IPS DF 4.7 (cell line): ENCODE measurements at regions not wholly inside any gene's neighbourhood (a gene's known extent, or its start where the extent isn't known, plus 50 kb on each side); places are given as distances from the start of the nearest gene placed in this dataset.

ENCODE experiments used
- DNase-seq: peaks from one replicate; pipeline ENCODE4 v3.0.0-alpha.2; 2013; ENCODE audit warnings: low spot score; ENCODE audit errors: extremely low read depth

GRCh38 chr10:1851762-1852161 is 114.4 kb upstream of the ADARB2 start:
- no peak for DNase-seq

DNA sequence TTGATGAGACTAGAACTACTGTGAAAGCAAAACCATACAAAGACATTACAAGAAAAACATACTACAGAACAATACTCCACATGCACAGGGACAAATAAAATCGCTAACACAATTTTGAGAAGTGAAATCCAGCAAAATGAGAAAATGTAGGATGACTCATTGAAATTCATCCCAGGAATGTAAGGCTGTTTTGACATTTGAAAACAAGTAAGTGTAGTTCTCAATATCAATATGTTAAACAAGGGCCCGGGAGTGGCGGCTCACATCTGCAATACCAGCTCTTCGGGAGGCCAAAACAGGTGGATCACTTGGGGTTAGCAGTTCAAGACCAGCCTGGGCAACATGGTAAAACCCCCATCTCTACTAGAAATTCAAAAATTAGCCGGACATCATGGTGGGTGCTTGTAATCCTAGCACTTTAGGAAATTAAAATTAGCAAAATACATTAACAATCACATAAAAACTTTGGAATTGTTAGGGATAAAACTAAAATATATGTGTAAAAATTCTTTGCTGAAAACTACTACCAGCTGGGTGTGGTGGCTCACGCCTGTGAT is 113.7 kb upstream of the ADARB2 start:
- no peak for DNase-seq

DNA sequence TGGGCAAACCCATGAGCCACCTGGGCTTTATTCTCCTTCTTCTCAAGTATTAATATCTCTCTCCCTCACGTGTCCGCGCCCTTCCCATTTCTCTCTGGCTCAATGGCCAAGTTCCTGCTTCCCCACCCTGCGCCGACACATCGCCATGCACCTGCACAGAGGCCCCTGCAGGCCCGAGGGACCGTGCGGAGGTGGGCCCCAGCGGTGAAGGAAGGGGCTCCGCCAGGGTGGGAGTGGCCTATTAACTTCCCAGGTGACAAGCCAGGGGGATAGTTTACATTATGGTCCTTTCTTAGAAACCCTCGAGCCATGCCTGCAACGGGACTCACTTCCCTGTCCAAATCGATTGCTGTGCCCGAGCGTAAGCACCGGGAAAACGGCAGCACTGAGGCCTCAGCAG is 110.0 kb upstream of the ADARB2 start:
- DNase-seq: no peak

GRCh38 chr10:1846032-1846431 is 108.7 kb upstream of the ADARB2 start:
- no peak for DNase-seq

GRCh38 chr10:1841759-1842158 is 104.4 kb upstream of the ADARB2 start:
- DNase-seq: no peak

DNA sequence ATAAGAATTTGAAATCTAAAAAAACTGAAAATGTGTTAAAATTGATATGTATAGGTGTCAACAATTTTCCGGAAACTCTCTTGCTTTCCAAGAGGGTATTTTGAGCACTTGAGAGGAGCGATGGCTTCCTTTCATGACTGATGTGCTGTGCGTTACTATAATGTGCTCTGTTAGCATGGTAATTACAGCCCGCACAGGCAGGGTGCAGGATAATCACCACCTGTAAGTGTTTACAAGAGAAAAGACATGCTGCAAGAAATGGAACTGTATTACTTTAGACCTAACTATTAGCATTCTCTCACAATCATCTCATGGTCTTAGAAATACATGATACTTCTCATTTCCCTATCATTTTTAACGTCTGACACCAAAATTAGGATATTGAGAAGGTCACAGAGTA is 92.4 kb upstream of the ADARB2 start:
- DNase-seq: no peak

DNA sequence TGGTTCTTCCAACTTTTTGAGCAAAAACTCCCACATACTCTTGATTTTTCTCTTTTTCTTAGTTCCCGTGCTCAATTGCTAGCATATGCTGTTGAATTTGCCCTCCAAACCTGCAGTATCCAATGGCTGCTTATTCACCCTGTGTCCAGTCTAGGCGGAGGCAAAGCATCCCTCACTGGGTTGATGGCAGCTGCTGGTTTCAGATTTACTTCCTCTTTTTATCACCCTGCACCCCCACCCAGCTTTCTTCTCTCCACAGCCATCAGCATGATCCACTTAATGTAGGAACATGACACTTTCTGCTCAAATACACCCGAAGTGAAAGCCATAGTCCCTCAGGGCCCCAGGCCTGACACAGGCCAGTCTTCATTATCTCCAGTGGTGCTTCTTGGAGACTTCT is 87.6 kb upstream of the ADARB2 start:
- no peak for DNase-seq

DNA sequence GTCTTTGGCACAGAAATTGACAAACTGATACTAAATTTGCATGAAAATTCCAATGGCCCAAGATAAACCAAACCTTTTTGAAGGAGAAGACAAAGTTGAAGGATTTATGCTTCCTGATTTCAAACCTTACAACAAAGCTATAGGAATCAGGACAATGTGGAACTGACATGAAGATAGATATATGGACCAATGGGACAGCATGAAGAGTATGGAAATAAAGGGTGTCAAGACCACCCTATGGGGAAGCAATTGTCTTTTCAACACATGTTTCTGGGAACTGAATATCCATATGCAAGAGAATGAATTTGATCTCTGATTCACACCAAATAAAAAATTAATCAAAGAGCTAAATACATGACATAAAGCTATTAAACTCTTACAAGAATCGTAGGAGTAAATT is 77.2 kb upstream of the ADARB2 start:
- no peak for DNase-seq

- no peak for DNase-seq
Measured at GRCh38 chr10:1809139-1809741, 71.9 kb upstream of the ADARB2 start.

GRCh38 chr10:1807924-1808323 is 70.6 kb upstream of the ADARB2 start:
- DNase-seq: no peak

DNA sequence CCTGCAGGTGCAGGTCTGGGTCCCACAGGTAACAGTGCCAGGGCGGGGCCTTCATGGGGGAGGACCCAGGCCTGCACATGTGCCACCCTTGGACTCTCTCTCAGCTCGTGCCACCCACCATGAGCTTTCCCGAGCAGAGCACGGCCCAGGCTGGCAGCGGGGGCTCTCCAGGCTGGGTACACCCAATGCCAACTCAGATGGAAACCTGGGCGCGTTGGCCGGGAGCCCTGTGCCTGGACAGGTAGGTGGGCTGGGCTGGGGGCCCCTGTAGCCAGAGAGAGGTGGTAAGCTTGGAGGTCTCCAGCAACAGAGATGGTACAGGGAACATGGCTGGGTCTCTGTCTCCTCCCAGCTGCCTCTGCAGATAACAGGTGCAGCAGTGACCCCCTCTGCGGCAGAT is 69.9 kb upstream of the ADARB2 start:
- DNase-seq: no peak

DNA sequence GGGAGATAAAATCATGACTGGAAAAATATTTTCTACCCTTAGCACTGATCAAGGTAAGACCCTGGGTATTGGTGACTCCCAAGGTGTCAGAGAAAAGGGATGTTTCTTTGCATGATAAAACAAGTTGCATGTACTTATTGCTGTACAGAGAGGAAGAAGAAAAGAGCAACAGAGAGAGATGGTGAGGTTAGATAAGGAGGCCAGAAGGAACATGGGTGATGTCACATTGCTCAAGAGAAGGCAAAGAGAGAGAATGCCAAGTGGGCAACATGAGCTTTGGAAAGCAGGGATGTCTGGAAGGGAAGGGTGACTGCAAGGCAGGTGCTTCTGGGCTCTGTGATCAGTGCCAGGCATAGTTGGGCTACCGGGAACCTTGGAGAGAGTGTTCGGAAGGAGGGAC is 65.1 kb upstream of the ADARB2 start:
- DNase-seq: no peak

DNA sequence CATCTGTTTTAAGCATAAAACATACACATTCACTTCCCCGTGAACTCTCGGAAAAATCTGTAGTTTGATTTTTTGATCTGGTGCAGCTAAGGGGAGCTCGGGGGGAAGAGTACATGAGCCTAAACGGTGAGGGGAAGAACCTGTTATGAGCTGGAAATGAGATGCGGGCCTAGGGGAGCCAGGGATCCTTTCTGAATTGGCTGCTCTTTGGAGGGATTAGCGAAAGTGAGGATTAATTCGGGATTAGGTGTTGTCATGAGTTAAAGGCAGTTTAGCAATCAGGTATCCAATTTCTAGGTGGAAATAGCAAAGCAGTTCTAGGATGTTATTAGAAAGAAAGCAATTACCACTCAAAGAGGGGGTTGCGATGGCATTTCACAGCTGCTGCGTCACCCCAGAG is 51.1 kb upstream of the ADARB2 start:
- no peak for DNase-seq
